GM18873 (cell line): ENCODE measurements at regions not wholly inside any gene's neighbourhood (a gene's known extent, or its start where the extent isn't known, plus 50 kb on each side); places are given as distances from the start of the nearest gene placed in this dataset.

Source experiments
- ATAC-seq: cut with Tn5 transposase; IDR thresholded peaks from one replicate; pipeline ENCODE4 v1.9.1; 2021; ENCODE audit warnings: mild to moderate bottlenecking, moderate library complexity, moderate number of reproducible peaks; ENCODE audit not compliant: unreplicated experiment, low FRiP score

DNA sequence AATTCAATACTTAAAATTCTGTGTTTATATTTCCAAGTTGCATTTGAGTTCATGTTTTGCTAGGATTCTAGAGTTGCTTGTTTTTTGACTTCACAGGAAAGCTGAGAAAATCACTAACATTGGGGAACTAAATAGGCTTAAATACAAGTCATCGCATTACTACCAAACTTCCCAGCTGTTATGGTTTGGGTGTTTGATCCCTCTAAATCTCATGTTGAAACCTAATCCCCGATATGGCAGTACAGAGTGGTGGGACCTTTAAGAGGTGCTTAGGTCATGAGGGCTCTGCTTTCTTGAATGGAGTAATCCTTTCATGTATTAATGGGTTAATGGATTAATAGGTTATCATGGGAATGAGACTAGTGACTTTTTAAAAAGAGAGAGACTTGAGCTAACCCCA is 77.2 kb upstream of the ARPP21 start:
- ATAC-seq: no peak

GRCh38 chr3:35565048-35565447 is 74.3 kb upstream of the ARPP21 start:
- ATAC-seq: no peak
